Epithelial cell of esophagus (primary cell): ENCODE measurements at regions not wholly inside any gene's neighbourhood (a gene's known extent, or its start where the extent isn't known, plus 50 kb on each side); places are given as distances from the start of the nearest gene placed in this dataset.

Source experiments
- DNase-seq: peaks from one replicate; pipeline ENCODE4 v3.0.0; 2010; ENCODE audit warnings: low read depth
- H3K4me3 ChIP-seq: 2 replicates; pipeline ENCODE4 v1.5.1; 2011; ENCODE audit warnings: mild to moderate bottlenecking, low read length, control low read depth
- TF ChIP-seq, protein P1 (sequence below): IDR thresholded peaks from 2 replicates; pipeline ENCODE4 v1.5.1; 2011; ENCODE audit warnings: low read depth, mild to moderate bottlenecking, low read length, control low read depth, inconsistent platforms; ENCODE audit not compliant: insufficient read depth; ENCODE audit errors: missing control alignments

DNA sequence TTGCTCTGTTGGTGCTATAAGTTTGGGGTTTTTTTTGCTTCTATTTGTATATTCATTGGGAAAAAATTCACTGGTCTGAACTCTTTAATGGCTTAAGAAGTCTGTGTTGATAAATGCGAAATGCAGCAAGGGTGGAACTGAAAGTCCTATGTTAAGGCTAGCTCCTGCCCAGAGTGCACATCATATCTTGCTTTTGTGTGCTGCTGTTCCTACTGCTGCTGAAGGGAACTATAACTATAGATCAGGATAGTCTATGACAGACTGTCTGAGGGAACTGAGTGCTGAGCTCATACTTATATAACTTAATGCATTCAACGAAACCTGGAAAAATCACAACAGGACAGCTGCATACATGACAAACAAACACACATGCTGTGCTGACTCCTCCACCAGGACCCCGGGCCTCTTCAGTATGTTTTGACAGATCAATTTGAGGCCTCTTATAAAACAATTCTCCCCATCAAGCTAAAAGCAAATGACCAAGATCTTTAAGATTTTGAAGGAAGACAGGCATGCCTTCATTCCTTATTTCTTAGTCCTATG, 1031.5 kb upstream of the ADGRL2 start:
- H3K4me3 ChIP-seq, result no peak overlapping the region
- no peak for DNase-seq
- TF ChIP-seq, protein P1, sequence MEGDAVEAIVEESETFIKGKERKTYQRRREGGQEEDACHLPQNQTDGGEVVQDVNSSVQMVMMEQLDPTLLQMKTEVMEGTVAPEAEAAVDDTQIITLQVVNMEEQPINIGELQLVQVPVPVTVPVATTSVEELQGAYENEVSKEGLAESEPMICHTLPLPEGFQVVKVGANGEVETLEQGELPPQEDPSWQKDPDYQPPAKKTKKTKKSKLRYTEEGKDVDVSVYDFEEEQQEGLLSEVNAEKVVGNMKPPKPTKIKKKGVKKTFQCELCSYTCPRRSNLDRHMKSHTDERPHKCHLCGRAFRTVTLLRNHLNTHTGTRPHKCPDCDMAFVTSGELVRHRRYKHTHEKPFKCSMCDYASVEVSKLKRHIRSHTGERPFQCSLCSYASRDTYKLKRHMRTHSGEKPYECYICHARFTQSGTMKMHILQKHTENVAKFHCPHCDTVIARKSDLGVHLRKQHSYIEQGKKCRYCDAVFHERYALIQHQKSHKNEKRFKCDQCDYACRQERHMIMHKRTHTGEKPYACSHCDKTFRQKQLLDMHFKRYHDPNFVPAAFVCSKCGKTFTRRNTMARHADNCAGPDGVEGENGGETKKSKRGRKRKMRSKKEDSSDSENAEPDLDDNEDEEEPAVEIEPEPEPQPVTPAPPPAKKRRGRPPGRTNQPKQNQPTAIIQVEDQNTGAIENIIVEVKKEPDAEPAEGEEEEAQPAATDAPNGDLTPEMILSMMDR, result no peak

DNA sequence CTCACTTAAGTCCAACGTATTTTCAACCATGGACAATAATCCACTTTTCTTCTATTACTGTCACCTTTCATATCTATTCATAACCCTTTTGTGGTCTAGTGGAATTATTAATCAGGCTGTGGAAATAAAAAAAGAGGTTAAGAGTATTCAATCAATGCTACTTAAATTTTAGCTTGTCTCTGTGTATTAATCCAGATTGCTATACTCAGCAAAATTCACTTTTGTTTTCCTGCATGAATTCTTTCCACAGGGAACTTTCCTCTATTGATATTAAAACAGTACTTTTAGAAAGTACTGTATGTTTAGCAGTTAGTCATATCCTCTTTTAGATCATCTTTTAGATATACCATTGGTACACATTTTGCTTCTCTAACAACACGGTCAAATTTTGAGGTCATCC, 1033.0 kb upstream of the ADGRL2 start:
- no peak for DNase-seq
- no peak overlapping the region for H3K4me3 ChIP-seq
- TF ChIP-seq, protein P1, result no peak

DNA sequence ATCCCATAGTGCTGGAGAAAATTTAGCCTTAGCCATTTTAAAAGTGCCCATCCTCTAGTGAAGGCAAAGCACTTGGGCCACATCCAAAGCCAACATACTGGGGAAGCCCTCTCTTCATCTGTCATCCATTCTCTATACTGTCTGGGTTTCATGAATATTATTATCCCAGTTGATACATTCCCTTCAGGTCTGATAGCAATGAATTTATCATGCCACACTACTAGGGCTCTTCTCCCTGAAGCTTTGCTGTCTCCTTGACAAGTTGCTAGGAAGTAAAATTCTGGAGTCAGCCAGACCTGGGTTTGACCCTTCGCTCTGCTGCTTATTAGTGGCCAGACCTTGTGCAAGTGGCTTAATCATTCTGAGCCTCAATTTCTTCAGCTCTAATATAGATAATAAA, 1041.4 kb upstream of the ADGRL2 start:
- no peak overlapping the region for H3K4me3 ChIP-seq
- no peak for DNase-seq
- TF ChIP-seq, protein P1, result no peak

DNA sequence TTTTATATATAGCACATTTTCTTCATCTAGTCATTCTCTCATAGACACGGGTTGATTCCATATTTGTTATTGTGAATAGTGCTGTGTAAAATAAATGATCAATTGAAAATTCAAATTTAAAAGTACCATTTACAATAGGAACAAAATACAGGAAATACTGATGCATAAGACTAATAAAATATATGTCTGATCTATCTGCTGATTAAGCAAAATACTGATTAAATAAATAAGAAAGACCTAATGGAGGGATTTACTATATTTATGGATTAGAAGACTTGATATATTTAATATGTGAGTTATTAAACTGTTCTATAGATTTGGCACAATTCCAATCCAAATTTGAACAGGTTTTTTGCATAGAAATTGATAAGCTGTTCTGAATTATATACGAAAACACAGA, 1044.8 kb upstream of the ADGRL2 start:
- H3K4me3 ChIP-seq, result no peak overlapping the region
- TF ChIP-seq, protein P1, result no peak
- DNase-seq, result no peak

DNA sequence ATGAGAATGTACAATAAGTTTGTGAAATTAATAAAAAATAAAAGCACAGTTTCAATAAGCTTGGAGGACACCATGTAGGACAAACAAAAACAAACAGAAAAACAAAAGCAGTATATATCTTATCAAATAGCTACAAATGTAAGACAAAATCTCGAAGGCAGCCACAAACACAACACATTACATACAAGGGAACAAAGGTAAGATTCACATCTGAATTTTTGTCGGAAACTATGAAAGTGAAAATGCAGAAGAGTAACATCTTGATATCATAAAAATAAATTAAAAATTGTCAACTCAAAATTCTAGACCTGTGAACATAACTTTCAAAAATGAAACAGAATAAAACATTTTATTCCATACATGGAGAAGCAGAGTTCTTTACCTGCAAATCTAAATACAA, 1049.5 kb upstream of the ADGRL2 start:
- no peak for DNase-seq
- TF ChIP-seq, protein P1, result no peak
- H3K4me3 ChIP-seq, result no peak overlapping the region

DNA sequence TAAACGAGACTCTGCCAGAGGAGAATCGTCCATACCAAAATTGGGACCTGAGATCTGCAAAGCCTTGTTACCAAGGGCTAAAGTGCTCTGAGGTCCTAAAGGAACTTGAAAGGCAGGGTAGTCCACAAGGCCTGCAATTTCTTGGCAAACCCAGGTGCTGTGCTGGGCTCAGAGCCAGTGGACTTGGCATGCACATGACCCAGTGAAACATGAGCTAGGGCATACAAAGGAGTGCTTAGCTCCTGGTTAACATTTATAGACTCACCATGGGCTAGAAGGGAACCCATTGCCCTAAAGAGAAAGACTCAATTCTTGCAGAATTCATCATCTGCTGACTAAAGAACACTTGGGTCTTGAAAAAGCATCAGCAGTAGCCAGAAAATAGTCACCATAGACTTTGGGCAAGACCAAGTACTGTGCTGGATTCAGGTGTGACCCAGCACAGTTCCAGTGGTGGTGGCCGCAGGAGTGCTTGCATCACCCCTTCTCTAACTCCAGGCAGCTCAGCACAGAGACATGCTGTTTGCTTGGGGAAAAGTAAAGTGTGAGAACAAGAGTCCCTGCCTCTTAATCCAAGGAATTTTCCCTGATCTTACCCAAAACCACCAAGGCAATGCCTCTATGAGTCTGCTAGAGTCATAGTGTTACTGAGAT, 1069.4 kb upstream of the ADGRL2 start:
- no peak overlapping the region for H3K4me3 ChIP-seq
- DNase-seq, result peak; percentile 61
- TF ChIP-seq, protein P1, result no peak

DNA sequence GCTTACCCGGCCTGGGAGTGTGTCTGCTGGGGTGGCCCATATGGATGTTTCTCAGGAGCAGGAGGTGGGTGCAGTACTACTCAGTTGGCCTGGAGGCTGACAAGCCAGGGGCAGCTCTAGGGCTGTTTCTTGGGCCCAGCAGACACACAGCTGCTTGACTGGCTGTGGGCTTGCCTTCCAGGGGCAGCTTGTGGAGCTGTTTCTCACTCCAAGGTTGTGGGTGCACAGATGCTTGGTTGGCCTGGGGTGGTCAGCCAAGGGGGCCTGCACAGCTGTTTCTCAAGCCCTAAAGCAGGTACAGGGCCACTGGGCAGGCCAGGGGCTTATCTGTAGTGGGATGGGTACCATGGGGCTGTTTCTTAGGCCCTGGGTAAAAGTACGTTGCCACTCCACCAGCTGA, 1078.1 kb upstream of the ADGRL2 start:
- no peak overlapping the region for H3K4me3 ChIP-seq
- DNase-seq, result no peak
- TF ChIP-seq, protein P1, result no peak
